Right ventricle myocardium superior (tissue), 1 donor: ENCODE measurements at regions not wholly inside any gene's neighbourhood (a gene's known extent, or its start where the extent isn't known, plus 50 kb on each side); places are given as distances from the start of the nearest gene placed in this dataset.
A peak's percentile ranks its signal among the peaks of the same experiment; 100 is the strongest.

Experiments
- ATAC-seq: fragments of 200-7000 bp; cut with Tn5 transposase; one replicate; pipeline ENCODE4 v1.9.1; 2020; ENCODE audit warnings: mild to moderate bottlenecking; ENCODE audit not compliant: poor library complexity
- DNase-seq: peaks from one replicate; pipeline ENCODE4 v3.0.0-alpha.2; 2020
- intact Hi-C: fragments of 100-400 bp; cut with DNase I; formaldehyde crosslinking; loops from one replicate; pipeline ENCODE4 v1.11.2; 2022
- donor health status: DM: no; HTN: yes; CAD: no; lungs with severe emphysema.

- ATAC-seq (no peak), DNase-seq (no peak)
- intact Hi-C loops = no loop called here
Measured at GRCh38 chr7:70846208-70846607, 285.7 kb upstream of the GALNT17 start.

DNA sequence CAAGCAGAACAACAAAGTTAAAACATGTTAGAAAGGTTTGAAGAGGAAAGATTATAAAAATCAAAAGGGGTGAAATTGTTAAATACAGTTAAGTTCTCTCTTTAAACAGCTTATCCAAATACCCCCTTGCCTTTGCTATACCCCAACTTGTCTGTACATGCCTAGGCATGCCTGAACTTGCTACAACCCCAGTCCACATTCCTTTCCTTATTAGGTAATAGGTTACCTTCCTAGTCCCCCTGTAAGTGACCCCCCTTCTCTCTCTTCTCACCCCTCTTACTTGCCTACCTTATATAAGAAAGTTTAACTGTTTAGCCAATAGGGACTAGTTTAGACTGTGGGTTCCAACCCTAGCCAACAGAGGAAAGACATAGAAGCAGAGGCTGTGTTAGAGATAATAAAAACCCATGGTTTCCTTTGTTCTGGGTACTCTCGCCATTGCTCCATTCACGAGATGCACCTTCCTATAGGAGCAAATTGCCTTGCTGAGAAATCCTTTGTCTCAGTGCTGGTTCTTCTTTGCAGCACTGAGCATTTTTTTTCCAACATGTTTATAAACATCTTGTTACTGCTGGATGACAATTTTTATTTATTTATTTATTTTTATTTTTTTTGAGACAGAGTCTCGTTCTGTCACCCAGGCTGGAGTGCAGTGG lies 282.2 kb upstream of the GALNT17 start:
- intact Hi-C loops = no loop called here
- DNase-seq = no peak
- ATAC-seq = no peak

GRCh38 chr7:70855373-70855772 lies 276.6 kb upstream of the GALNT17 start:
- no peak for ATAC-seq
- intact Hi-C loops = no loop called here
- DNase-seq = no peak

DNA sequence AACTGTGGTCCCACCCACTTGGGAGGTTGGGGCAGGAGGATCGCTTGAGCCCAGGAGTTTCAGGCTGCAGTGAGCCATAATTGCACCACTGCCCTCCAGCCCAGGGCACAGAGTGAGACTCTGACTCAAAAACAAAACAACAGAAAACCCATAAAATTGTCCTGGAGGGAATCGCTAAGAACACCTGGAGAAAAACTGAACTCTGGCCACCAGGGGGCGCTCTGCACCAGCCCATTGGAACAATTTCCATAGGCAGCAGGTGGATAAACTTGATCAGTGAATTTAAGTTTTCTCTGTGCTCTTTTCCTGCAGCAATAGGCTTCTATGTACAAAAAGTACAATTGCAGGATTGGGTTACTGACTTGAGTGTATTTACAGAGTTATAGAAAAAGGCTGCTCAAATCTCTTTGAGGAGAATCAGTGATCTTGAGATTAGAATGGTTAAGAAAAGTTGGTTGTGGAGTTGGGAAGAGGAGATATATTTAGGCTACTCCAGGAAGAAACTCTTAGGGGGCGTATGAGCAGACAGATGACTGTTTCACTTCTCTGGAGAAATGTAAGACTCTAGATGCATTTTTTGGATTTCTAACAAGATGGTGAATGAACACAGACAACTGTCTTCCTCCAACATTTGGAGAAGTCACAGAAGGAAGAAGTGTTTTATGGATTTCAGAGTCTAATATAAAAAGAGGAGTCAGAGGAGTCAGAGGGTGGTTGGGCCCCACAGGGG lies 274.9 kb upstream of the GALNT17 start:
- ATAC-seq (peak; percentile 51), DNase-seq (peak; percentile 69)
- intact Hi-C loops = loop anchor here (1.0 kb wide), 1 partner anchor 879 kb away; no protein-coding TSS in a partner anchor

DNA sequence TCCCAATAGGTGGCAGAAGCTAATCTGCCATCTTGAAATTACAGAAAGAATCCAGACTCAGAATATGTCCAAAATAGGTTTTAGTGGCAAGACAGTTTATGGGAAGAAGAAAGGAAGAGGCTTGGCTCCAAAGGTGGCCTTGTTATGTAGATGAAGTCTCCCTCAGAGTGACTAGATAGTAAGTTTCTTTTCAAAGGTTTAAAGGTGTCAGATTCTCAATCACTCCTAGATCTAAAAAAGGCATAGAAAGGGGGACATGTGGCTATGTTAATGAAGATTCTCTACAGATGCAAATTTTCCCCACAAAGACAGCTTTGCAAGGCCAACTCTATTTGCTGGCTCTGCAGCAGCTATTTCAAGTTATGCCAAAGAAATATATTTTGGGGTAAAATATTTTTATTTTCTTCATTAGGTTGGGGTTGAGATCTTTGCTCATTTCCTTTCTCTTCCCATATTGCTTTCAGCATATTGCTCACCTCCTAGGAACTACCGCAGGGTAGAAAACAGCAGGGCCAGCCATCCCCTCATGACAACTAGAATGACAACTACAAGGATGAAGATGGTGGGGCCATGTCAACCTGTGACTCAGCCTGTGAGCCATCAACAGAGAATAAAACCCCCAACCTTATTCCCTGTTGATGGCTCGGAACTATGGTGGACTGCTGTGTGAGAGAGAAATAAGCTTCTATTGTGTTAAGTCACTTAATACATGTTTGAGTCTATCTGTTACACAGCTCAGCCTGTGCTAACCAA lies 274.0 kb upstream of the GALNT17 start:
- intact Hi-C loops = loop anchor here (1.0 kb wide), 1 partner anchor 878 kb away; no protein-coding TSS in a partner anchor
- no peak for ATAC-seq
- DNase-seq = no peak

GRCh38 chr7:70867513-70867912 lies 264.4 kb upstream of the GALNT17 start:
- ATAC-seq (no peak), DNase-seq (no peak)
- intact Hi-C loops = no loop called here

DNA sequence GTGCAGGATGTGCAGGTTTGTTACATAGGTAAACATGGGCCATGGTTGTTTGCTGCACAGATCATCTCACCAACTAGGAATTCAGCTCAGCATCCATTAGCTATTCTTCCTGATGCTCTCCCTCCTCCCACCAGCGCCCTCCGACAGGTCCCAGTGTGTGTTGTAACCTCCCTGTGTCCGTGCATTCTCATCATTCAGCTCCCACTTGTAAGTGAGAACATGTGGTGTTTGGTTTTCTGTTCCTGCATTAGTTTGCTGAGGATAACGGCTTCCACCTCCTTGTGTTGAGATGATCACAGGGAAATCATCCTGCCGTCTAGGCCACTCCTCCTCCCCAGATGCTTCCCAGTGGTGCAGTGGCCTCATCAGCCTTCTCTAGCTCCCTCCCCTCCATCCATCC lies 261.6 kb upstream of the GALNT17 start:
- ATAC-seq (no peak), DNase-seq (no peak)
- intact Hi-C loops = no loop called here

DNA sequence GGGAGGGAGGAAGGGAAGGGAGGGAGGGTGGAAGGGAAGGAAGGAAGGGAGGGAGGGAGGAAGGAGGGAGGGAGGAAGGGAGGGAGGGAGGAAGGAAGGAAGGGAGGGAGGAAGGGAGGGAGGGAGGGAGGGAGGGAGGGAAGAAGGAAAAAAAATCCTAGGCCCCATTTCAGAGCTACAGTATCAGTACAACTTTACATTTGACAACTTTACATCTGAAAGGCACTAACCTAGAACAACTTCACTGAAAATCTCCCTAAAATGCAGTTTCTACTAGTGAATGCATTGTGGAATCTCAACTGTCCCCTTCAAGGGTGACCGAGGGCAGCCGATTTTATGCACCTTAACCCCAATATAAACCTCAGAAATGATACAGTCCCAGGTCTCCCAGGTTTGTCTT lies 259.8 kb upstream of the GALNT17 start:
- DNase-seq (no peak), ATAC-seq (no peak)
- intact Hi-C loops = no loop called here

DNA sequence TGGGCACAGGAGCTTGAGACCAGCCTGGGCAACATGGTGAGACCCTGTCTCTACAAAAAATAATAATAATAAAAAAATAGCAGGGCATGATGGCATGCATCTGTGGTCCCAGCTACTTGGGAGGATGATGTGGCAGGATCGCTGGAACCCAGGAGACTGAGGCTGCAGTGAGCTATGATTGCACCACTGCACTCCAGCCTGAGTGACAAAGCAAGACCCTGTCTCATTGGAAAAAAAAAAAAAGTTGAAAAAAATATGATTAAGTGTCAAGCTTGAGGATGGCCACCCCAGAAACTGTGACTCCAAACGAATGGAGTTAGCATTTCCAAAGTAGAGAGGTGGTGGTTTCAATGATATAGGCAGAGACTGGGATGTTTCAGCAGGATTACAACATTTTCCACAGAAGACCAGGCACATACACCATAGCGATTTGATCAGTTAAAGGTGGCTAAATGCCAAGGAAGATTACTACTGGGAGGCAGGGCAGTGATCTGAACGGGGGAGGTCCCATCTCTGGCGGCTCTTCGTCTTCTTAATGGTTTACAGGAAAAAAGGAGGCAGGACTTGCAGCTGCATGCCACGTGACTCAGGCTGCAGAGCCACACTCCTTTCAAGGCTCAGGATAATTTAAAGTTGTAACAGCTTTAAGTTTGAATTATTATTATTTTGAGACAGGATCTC lies 250.6 kb upstream of the GALNT17 start:
- DNase-seq = no peak
- ATAC-seq = no peak
- intact Hi-C loops = no loop called here

DNA sequence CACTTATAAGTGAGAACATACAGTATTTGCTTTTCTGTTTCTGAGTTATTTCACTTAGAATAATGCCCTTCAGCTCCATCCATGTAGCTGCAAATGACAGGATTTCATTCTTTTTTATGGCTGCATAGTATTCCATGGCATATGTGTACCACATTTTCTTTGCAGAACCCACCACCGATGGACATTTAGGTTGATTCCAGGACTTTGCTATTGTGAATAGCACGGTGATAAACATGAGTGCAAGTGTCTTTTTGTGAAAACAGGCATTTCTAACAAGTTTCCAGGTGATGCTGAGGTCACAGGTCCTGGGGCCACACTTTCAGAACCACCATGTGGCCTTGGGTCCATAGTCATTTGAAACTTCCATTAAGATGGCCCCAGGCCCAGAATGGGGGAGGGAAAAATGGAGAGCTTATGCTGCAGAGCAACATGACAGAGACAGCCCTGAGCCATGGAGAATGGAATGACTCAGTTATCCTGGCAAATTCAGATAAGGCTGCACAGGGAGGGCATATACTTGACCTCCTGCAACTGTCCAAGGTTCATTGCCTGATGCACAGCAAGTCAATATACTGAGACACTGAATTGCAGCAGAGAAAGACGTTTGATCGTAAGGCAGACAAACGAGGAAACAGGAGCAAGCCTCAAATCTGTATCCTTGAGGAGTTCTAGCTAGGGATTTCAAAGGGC lies 248.0 kb upstream of the GALNT17 start:
- intact Hi-C loops = no loop called here
- ATAC-seq = no peak
- DNase-seq = no peak

DNA sequence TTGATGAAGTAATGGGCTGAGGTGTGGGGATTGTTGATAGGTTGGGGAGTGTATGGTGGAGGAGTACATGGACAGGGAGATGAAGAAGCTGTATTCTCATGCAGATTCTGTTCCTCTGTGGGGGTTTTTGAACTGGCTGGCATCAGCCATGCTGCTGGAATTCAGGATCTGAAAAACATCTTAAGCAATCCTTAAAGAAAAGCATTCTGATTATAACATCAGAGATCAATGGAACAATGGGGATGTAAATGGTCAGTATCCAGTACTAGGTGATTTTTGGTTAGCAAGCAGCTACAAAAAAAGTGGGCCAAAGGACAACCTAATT lies 247.5 kb upstream of the GALNT17 start:
- DNase-seq (no peak), ATAC-seq (no peak)
- intact Hi-C loops = no loop called here

DNA sequence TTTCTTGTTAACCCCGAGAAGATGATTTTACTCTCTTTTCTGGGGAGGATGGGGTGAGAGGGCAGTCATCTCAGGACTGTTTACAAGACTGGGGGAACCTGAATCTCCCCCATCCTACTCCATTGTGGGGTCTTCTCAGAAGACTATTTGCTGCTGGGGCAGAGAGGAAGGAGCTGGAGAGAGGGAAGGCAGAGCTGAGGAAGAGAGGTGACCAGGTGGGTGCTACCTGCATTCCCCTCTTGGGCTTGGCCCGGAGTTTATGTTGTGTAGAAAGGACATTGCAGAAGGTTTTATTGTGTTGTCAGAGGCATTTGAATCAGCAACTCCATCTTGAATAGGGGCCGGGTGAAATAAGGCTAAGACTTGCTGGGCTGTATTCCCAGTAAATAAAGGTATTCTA lies 247.1 kb upstream of the GALNT17 start:
- DNase-seq = no peak
- intact Hi-C loops = no loop called here
- ATAC-seq = no peak

DNA sequence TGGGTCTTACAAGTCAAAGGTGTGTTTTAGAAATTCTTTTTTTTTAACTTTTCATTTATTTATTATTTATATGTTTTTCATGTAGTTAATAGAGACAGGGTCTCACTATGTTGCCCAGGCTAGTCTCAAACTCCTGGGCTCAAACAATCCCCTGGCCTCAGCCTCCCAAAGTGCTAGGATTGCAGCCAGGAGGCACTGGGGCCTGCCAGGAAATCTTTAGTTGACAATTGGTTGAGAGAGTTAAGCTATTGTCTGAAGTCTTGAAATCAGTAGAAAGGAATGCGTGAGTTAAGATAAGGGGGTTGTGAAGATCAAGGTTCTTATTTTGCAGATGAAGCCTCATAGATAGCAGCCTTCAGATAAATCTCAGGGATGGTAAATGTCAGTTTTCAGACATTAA lies 245.4 kb upstream of the GALNT17 start:
- DNase-seq (no peak), ATAC-seq (no peak)
- intact Hi-C loops = no loop called here

DNA sequence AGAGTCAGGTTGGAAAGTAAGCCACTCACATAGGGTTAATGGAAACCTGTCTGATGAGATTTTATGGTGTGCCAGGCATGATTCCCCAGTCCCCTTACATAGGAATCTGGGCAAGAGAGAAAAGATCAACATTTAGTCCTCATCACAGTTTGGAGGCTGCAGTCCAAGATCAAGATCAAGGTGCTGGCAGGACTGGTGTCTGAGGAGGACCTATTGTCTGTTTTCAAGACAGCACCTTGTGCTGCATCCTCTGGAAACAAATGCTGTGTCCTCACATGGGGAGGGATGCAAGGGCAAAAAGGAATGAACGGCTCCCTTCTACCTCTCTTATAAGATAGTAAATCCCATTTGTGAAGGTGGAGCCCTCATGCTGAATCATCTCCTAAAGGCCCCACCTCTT lies 244.8 kb upstream of the GALNT17 start:
- ATAC-seq = no peak
- intact Hi-C loops = no loop called here
- DNase-seq = no peak

DNA sequence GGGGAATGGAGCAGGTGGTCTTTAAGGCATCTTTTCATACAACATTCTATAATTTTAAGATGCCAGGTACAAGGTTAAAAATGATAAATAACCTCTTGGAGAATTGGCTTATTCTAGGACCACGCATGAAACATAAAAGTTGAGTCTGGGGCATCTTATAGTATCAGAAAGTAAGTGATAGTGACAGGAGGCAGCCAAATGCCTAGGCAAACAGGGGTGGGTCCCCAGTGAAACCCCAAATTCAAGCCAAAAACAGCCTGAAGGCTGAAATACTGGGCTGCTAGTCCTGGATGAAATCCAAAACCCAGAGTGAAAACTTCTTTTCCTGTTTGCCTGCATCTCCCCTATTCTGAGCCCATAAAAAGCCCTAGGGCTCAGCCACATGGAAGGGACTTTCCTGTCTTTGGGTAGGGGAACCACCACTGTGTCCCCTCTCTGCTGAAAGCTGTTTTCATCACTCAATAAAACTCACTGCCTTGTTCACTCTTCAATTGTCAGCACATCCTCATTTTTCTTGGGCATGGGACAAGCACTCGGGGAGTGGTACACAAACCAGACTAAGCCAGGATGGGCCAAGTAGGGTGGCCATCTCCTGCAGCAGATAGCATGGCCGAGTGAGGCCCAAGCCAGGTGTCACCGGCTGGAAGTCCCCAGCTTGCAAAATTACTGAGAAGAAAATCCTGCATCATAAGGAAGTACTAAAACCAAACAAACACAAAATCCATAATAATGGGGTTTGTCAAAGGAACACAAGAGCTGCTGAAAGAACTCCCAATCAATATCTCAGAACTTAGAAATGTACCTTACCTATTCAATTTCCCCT lies 241.6 kb upstream of the GALNT17 start:
- ATAC-seq = no peak
- DNase-seq = no peak
- intact Hi-C loops = no loop called here

GRCh38 chr7:70893422-70893821 lies 238.5 kb upstream of the GALNT17 start:
- intact Hi-C loops = no loop called here
- no peak for ATAC-seq
- DNase-seq = no peak

GRCh38 chr7:70893971-70894715 lies 237.8 kb upstream of the GALNT17 start:
- ATAC-seq (no peak), DNase-seq (no peak)
- intact Hi-C loops = no loop called here
